Mesothelial cell of epicardium (in vitro differentiated cells): ENCODE measurements at regions not wholly inside any gene's neighbourhood (a gene's known extent, or its start where the extent isn't known, plus 50 kb on each side); places are given as distances from the start of the nearest gene placed in this dataset.

Experiments used
- DNase-seq, 2 experiments: peaks; one replicate each; pipeline ENCODE4 v3.0.0; 2021; ENCODE audit warnings: low spot score in 2 of 2; ENCODE audit not compliant: unreplicated experiment in 2 of 2
- H3K27ac Mint-ChIP-seq: 2 replicates; pipeline ENCODE4 v1.8.0; 2021; ENCODE audit warnings: mixed read lengths
- H3K27me3 Mint-ChIP-seq: 2 replicates; pipeline ENCODE4 v1.8.0; 2021; ENCODE audit warnings: low read depth, mixed read lengths
- H3K36me3 Mint-ChIP-seq: 2 replicates; pipeline ENCODE4 v1.8.0; 2021; ENCODE audit warnings: mixed read lengths
- H3K4me1 Mint-ChIP-seq: 2 replicates; pipeline ENCODE4 v1.8.0; 2021; ENCODE audit warnings: mixed read lengths
- H3K4me3 Mint-ChIP-seq: 2 replicates; pipeline ENCODE4 v1.8.0; 2021; ENCODE audit warnings: mild to moderate bottlenecking, moderate library complexity, mixed read lengths
- H3K9me3 Mint-ChIP-seq: 2 replicates; pipeline ENCODE4 v1.8.0; 2021; ENCODE audit warnings: mixed read lengths
- CTCF ChIP-seq: fragments of 200-600 bp; sonication (generic); IDR thresholded peaks from one replicate; pipeline ENCODE4 v1.5.0; 2021; ENCODE audit warnings: antibody characterized with exemption; ENCODE audit not compliant: unreplicated experiment

- peak in 1 of 2 experiments; percentile 27 for DNase-seq
Measured at GRCh38 chr1:30515755-30516484, 207.5 kb downstream of the MATN1 start.

GRCh38 chr1:30514945-30515344 is 208.4 kb downstream of the MATN1 start:
- H3K4me1 Mint-ChIP-seq, result no peaks in the 10 kb centered on the region
- no peak overlapping the region for H3K27ac Mint-ChIP-seq
- no peak for TF ChIP-seq CTCF
- no peaks in the 10 kb centered on the region for H3K36me3 Mint-ChIP-seq
- H3K4me3 Mint-ChIP-seq, result no peak overlapping the region
- peaks cover 11% of the 10 kb centered on the region for H3K27me3 Mint-ChIP-seq
- peak in 1 of 2 experiments; percentile 19 for DNase-seq
- H3K9me3 Mint-ChIP-seq, result no peaks in the 10 kb centered on the region

More at GRCh38 chr1:30515755-30516484, 207.5 kb downstream of the MATN1 start:
- Mint-ChIP-seq H3K27ac (no peak overlapping the region), H3K27me3 (peaks cover 11% of the 10 kb centered on the region), H3K4me1 (no peaks in the 10 kb centered on the region), H3K36me3 (no peaks in the 10 kb centered on the region), H3K4me3 (no peak overlapping the region), H3K9me3 (no peaks in the 10 kb centered on the region)
- no peak for TF ChIP-seq CTCF

GRCh38 chr1:30514137-30514654 is 209.2 kb downstream of the MATN1 start:
- no peak overlapping the region for H3K27ac Mint-ChIP-seq
- no peaks in the 10 kb centered on the region for H3K4me1 Mint-ChIP-seq

DNA sequence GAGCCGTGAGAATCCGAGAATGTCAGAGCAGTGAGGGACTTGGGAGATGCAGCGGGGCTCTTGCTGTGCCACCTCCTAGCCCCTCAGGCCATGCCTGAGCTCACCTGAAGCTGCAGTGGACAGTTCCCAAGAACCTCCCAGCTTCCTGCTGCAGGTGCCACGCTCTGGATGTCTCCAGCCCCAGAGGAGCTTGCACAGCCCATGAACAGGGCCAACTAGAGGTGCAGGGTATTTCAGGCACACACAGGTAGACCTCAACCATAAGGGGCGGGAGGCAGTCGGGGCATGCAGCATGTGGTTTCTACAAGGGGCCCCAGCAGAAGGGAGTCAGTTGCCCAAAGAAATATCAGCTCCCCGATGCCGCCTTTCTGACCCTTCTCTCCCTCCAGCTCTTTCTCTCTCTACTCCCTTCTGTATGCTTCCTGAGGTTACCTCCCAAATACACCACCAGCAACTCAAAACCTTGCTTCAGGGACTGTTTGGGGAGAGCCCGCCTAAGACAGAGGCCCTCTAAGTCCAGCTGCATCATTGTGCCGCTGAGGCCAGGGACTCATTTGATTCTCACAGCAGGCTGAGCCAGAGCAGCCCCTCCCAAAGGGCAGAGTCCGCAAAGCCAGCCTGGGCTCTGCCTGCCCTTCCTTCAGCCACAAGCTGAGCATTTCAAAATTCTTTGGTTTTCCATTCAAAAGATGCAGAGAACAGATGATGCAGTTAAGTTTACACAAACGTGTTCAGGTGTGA is 209.8 kb downstream of the MATN1 start:
- no peak overlapping the region for H3K27ac Mint-ChIP-seq
- H3K27me3 Mint-ChIP-seq, result peaks cover 21% of the 10 kb centered on the region
- DNase-seq, result peak in 1 of 2 experiments; percentile 31
- no peak for TF ChIP-seq CTCF
- no peak overlapping the region for H3K4me3 Mint-ChIP-seq
- H3K9me3 Mint-ChIP-seq, result no peaks in the 10 kb centered on the region
- H3K4me1 Mint-ChIP-seq, result no peaks in the 10 kb centered on the region
- no peaks in the 10 kb centered on the region for H3K36me3 Mint-ChIP-seq

More at GRCh38 chr1:30514137-30514654, 209.2 kb downstream of the MATN1 start:
- Mint-ChIP-seq H3K27me3 (peaks cover 14% of the 10 kb centered on the region), H3K9me3 (no peaks in the 10 kb centered on the region), H3K36me3 (no peaks in the 10 kb centered on the region), H3K4me3 (no peak overlapping the region)
- peak in 1 of 2 experiments; percentile 10 for DNase-seq
- no peak for TF ChIP-seq CTCF

GRCh38 chr1:30512914-30513265 is 210.5 kb downstream of the MATN1 start:
- peak in 1 of 2 experiments; percentile 27 for DNase-seq
- Mint-ChIP-seq H3K4me3 (no peak overlapping the region), H3K9me3 (no peaks in the 10 kb centered on the region), H3K27me3 (peaks cover 26% of the 10 kb centered on the region), H3K36me3 (no peaks in the 10 kb centered on the region), H3K4me1 (no peaks in the 10 kb centered on the region), H3K27ac (no peak overlapping the region)
- TF ChIP-seq CTCF, result no peak
